ENCODE measurements at regions not wholly inside any gene's neighbourhood (a gene's known extent, or its start where the extent isn't known, plus 50 kb on each side); places are given as distances from the start of the nearest gene placed in this dataset.

DNA sequence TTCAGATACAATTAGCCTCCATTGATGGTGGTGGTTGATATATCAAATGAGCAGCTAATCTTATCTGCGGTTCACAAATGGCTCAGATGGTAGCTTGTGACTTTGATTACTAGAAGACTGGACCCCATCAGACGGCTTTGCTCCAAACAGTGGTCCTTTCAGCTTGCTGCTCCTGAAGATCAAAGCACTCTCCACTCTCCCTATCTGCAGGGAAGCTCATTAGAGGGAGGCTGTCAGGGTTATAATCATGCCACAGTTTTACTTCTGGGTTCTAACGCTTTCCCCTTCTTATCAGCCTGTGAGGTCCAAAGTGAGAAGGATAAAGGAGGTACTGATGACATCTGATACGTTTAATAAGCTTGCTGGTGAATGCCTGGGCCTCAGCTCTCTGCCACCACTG lies 247.1 kb upstream of the NT5C1B start:
- no peak for TF ChIP-seq POLR2A (IDR thresholded peaks at IDR 0.05)
- TF ChIP-seq POLR2AphosphoS5 (IDR thresholded peaks at IDR 0.05): no peak
- TF ChIP-seq, protein P1, sequence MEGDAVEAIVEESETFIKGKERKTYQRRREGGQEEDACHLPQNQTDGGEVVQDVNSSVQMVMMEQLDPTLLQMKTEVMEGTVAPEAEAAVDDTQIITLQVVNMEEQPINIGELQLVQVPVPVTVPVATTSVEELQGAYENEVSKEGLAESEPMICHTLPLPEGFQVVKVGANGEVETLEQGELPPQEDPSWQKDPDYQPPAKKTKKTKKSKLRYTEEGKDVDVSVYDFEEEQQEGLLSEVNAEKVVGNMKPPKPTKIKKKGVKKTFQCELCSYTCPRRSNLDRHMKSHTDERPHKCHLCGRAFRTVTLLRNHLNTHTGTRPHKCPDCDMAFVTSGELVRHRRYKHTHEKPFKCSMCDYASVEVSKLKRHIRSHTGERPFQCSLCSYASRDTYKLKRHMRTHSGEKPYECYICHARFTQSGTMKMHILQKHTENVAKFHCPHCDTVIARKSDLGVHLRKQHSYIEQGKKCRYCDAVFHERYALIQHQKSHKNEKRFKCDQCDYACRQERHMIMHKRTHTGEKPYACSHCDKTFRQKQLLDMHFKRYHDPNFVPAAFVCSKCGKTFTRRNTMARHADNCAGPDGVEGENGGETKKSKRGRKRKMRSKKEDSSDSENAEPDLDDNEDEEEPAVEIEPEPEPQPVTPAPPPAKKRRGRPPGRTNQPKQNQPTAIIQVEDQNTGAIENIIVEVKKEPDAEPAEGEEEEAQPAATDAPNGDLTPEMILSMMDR (IDR thresholded peaks at IDR 0.05): no peak
- Histone ChIP-seq H3K4me3 (no peak overlapping the region), H3K36me3 (no peaks in the 10 kb centered on the region), H3K27me3 (no peaks in the 10 kb centered on the region), H3K4me1 (no peaks in the 10 kb centered on the region), H3K27ac (no peak overlapping the region), H3K9me3 (no peaks in the 10 kb centered on the region)
- 25 to 62% methylated on average over 1 to 4 of the region's 4 CpGs for WGBS, 2 donors (ENCODE audit: low coverage in 1 of 2)
- in situ Hi-C loops (cut with MboI; ENCODE audit: low pct_ligation_motif_present in 1 of 4, low pct_unique_long_range_greater_than_20kb in 1 of 4, low sequenced_read_pairs in 3 of 4) (no loop called here), intact Hi-C loops (cut with DNase I; ENCODE audit: low total_unique reads) (no loop called here)
- DNase-seq: no peak

GRCh38 chr2:18835787-18836186 lies 246.4 kb upstream of the NT5C1B start:
- no peak for DNase-seq
- TF ChIP-seq POLR2A (IDR thresholded peaks at IDR 0.05) (no peak), POLR2AphosphoS5 (IDR thresholded peaks at IDR 0.05) (no peak), EP300 (IDR thresholded peaks at IDR 0.05; ENCODE audit: low read depth) (no peak)
- TF ChIP-seq, protein P1 (IDR thresholded peaks at IDR 0.05): no peak
- in situ Hi-C loops (cut with MboI; ENCODE audit: low pct_ligation_motif_present in 1 of 4, low pct_unique_long_range_greater_than_20kb in 1 of 4, low sequenced_read_pairs in 3 of 4) (no loop called here), intact Hi-C loops (cut with DNase I; ENCODE audit: low total_unique reads) (no loop called here)
- H3K9me3 ChIP-seq: no peaks in the 10 kb centered on the region
- H3K27me3 ChIP-seq: no peaks in the 10 kb centered on the region
- no peaks in the 10 kb centered on the region for H3K4me1 ChIP-seq
- 88 to 95% methylated on average over 2 of the region's 2 CpGs for WGBS, 2 donors (ENCODE audit: low coverage in 1 of 2)
- H3K36me3 ChIP-seq: no peaks in the 10 kb centered on the region
- H3K27ac ChIP-seq: no peak overlapping the region
- no peak overlapping the region for H3K4me3 ChIP-seq

DNA sequence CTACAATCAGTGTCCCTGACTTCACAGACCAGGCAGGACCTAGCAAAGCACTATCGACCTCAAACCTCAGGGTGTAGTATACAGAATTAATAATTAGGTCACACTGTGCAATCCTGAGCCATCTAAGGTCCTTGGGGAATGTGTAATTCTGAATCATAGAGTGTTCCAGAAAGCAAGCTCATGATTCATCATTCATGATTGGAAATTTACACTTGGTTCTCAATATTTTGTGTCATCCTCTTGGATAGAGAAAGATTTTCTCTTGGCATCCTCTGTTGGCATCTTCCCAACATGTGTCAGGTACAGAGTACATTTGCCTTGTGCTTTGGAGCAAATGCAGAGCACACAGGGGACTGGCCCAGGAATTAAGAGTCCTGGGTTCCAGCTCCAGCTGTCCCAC lies 245.0 kb upstream of the NT5C1B start:
- in situ Hi-C loops (cut with MboI; ENCODE audit: low pct_ligation_motif_present in 1 of 4, low pct_unique_long_range_greater_than_20kb in 1 of 4, low sequenced_read_pairs in 3 of 4): no loop called here
- TF ChIP-seq, protein P1 (IDR thresholded peaks at IDR 0.05): no peak
- TF ChIP-seq POLR2AphosphoS5 (IDR thresholded peaks at IDR 0.05) (peak in 1 of 3 donors; percentile 12), EP300 (IDR thresholded peaks at IDR 0.05; ENCODE audit: low read depth) (no peak)
- H3K4me1 ChIP-seq: peaks cover 4 to 7% (median 5%) of the 10 kb centered on the region in 4 donors

DNA sequence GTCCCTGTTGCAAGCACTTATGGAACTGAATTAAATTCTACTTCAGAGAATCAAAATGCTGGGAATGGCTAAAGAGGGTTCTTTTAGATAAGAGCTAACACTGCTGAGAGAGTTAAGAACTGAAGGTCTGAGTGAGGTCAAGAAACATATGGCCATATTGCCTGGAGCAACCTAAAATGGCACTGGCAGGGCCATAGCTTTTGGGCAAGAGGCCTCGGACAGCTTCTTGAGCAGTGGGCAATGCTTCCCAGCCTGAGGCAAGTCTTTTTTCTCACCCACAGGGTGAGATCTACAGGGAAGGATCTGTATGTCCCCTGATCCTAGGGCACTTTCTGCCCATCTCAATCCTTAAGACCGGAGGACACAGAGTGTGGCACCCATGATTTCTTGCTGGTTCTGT lies 244.6 kb upstream of the NT5C1B start:
- 94 to 100% methylated on average over 1 to 2 of the region's 2 CpGs for whole genome bisulfite sequencing, 2 donors (ENCODE audit: low coverage in 1 of 2)
- H3K4me3 ChIP-seq: no peak overlapping the region

More for the DNA sequence above, 245.0 kb upstream of the NT5C1B start:
- no peaks in the 10 kb centered on the region for H3K9me3 ChIP-seq
- no peak overlapping the region for H3K4me3 ChIP-seq
- H3K27me3 ChIP-seq: no peaks in the 10 kb centered on the region
- no peak overlapping the region for H3K27ac ChIP-seq
- 59% methylated on average over 1 of the region's 1 CpG; no CpG with 5 or more reads in 1 of the 2 donors for WGBS, 2 donors (ENCODE audit: low coverage in 1 of 2)
- intact Hi-C loops (cut with DNase I; ENCODE audit: low total_unique reads): no loop called here
- DNase-seq: no peak
- no peaks in the 10 kb centered on the region for H3K36me3 ChIP-seq

DNA sequence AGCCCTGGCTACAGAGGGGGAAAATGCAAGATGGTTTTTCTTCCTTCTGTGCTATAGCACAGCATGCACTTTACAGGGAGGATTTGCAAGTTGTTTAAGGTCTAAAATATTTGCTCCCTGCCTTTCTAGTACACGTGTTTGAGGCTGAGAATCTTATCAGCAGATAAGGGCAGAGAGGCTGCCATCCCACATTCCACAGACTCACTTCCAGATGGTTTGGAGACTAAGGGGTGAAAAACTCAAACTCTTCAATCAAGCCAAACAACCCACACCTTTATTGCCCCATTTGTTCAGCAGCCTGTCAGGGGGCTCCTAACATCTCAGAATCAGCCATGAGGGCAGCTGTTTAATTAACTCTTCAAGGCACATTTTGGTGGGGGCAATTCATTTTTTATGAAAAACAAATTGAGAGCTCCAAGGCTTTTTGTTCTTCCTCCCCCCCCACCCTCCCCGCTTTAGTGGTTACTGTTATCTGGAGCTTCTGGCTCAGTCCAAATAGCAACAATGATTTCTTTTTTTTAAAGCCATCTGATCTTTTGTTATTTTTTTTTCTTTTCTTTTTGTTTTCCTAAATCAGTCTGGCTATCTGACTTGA lies 242.6 kb upstream of the NT5C1B start:
- WGBS, 2 donors (ENCODE audit: low coverage in 1 of 2): 29 to 63% methylated on average over 1 to 2 of the region's 2 CpGs
- no peak for DNase-seq
- in situ Hi-C loops (cut with MboI; ENCODE audit: low pct_ligation_motif_present in 1 of 4, low pct_unique_long_range_greater_than_20kb in 1 of 4, low sequenced_read_pairs in 3 of 4): no loop called here

More for the DNA sequence above, 244.6 kb upstream of the NT5C1B start:
- intact Hi-C loops (cut with DNase I; ENCODE audit: low total_unique reads): no loop called here
- no peaks in the 10 kb centered on the region for H3K36me3 ChIP-seq
- DNase-seq: no peak
- in situ Hi-C loops (cut with MboI; ENCODE audit: low pct_ligation_motif_present in 1 of 4, low pct_unique_long_range_greater_than_20kb in 1 of 4, low sequenced_read_pairs in 3 of 4): no loop called here
- peaks cover 6 to 8% (median 7%) of the 10 kb centered on the region in 4 donors for H3K4me1 ChIP-seq
- TF ChIP-seq POLR2AphosphoS5 (IDR thresholded peaks at IDR 0.05): no peak
- no peaks in the 10 kb centered on the region for H3K9me3 ChIP-seq
- H3K27ac ChIP-seq: no peak overlapping the region
- H3K27me3 ChIP-seq: no peaks in the 10 kb centered on the region

More for the DNA sequence above, 242.6 kb upstream of the NT5C1B start:
- intact Hi-C loops (cut with DNase I; ENCODE audit: low total_unique reads): no loop called here
- TF ChIP-seq POLR2A (IDR thresholded peaks at IDR 0.05) (no peak), EP300 (IDR thresholded peaks at IDR 0.05; ENCODE audit: low read depth) (no peak), POLR2AphosphoS5 (IDR thresholded peaks at IDR 0.05) (no peak)
- TF ChIP-seq, protein P1 (IDR thresholded peaks at IDR 0.05): no peak
- Histone ChIP-seq H3K4me1 (peaks cover 6 to 8% (median 7%) of the 10 kb centered on the region in 4 donors), H3K9me3 (no peaks in the 10 kb centered on the region), H3K27ac (no peak overlapping the region), H3K4me3 (no peak overlapping the region), H3K36me3 (no peaks in the 10 kb centered on the region), H3K27me3 (no peaks in the 10 kb centered on the region)
